RWPE2 (cell line): ENCODE measurements at regions not wholly inside any gene's neighbourhood (a gene's known extent, or its start where the extent isn't known, plus 50 kb on each side); places are given as distances from the start of the nearest gene placed in this dataset.
A peak's percentile ranks its signal among the peaks of the same experiment; 100 is the strongest.

Experiments used
- ATAC-seq: fragments of 200-7000 bp; cut with Tn5 transposase; 3 replicates; pipeline ENCODE4 v1.9.1; 2021; ENCODE audit warnings: low read depth
- DNase-seq: peaks from one replicate; pipeline ENCODE4 v3.0.0-alpha.2; 2020; ENCODE audit warnings: low spot score
- H3K27ac ChIP-seq: fragments of 450-650 bp; 2 replicates; pipeline ENCODE4 v1.5.1; 2017; ENCODE audit warnings: mild to moderate bottlenecking; ENCODE audit not compliant: poor library complexity, severe bottlenecking
- H3K27me3 ChIP-seq: fragments of 250-450 bp; sonication (Bioruptor Pico); 2 replicates; pipeline ENCODE4 v1.5.1; 2021; ENCODE audit warnings: mild to moderate bottlenecking, moderate library complexity; ENCODE audit not compliant: insufficient read depth, poor library complexity, severe bottlenecking
- H3K36me3 ChIP-seq: fragments of 250-450 bp; sonication (Bioruptor Pico); 2 replicates; pipeline ENCODE4 v1.5.1; 2020; ENCODE audit warnings: low read depth, mild to moderate bottlenecking, moderate library complexity
- H3K4me1 ChIP-seq: fragments of 250-450 bp; sonication (Bioruptor Pico); 2 replicates; pipeline ENCODE4 v1.5.1; 2021; ENCODE audit warnings: mild to moderate bottlenecking, moderate library complexity; ENCODE audit not compliant: insufficient read depth, poor library complexity, severe bottlenecking
- H3K4me3 ChIP-seq: fragments of 250-450 bp; sonication (Bioruptor Pico); 2 replicates; pipeline ENCODE4 v1.5.1; 2021; ENCODE audit warnings: mild to moderate bottlenecking, moderate library complexity; ENCODE audit not compliant: severe bottlenecking
- H3K9me3 ChIP-seq: fragments of 250-450 bp; sonication (Bioruptor Pico); 2 replicates; pipeline ENCODE4 v1.5.1; 2021; ENCODE audit warnings: mild to moderate bottlenecking, moderate library complexity; ENCODE audit not compliant: severe bottlenecking
- CTCF ChIP-seq: fragments of 450-650 bp; IDR thresholded peaks from one replicate; pipeline ENCODE4 v1.5.1; 2017; ENCODE audit warnings: mild to moderate bottlenecking, moderate library complexity; ENCODE audit not compliant: poor library complexity, severe bottlenecking

- Histone ChIP-seq H3K4me1 (no peaks in the 10 kb centered on the region), H3K36me3 (no peaks in the 10 kb centered on the region), H3K9me3 (no peaks in the 10 kb centered on the region), H3K27me3 (no peaks in the 10 kb centered on the region), H3K4me3 (no peak overlapping the region), H3K27ac (no peak overlapping the region)
- TF ChIP-seq CTCF: no peak
- DNase-seq (no peak), ATAC-seq (no peak)
These were observed 65.5 kb downstream of the VCX2 start for GRCh38 chrX:8105531-8105930.

- Histone ChIP-seq H3K27ac (no peak overlapping the region), H3K4me3 (no peak overlapping the region), H3K4me1 (no peaks in the 10 kb centered on the region), H3K9me3 (no peaks in the 10 kb centered on the region), H3K27me3 (no peaks in the 10 kb centered on the region), H3K36me3 (no peaks in the 10 kb centered on the region)
- DNase-seq (no peak), ATAC-seq (no peak)
- TF ChIP-seq CTCF: no peak
These were observed 67.4 kb downstream of the VCX2 start for GRCh38 chrX:8103655-8104054.

- DNase-seq: no peak
- H3K9me3 ChIP-seq: no peaks in the 10 kb centered on the region
These were observed 79.6 kb downstream of the VCX2 start for GRCh38 chrX:8091510-8091909.

GRCh38 chrX:8090906-8091305 lies 80.2 kb downstream of the VCX2 start:
- H3K4me3 ChIP-seq: no peak overlapping the region
- no peaks in the 10 kb centered on the region for H3K27me3 ChIP-seq

More at GRCh38 chrX:8091510-8091909, 79.6 kb downstream of the VCX2 start:
- no peak for ATAC-seq
- Histone ChIP-seq H3K4me1 (peaks cover 14% of the 10 kb centered on the region), H3K27me3 (no peaks in the 10 kb centered on the region), H3K27ac (peak overlapping the region; percentile 53), H3K4me3 (no peak overlapping the region), H3K36me3 (no peaks in the 10 kb centered on the region)
- TF ChIP-seq CTCF: no peak

More at GRCh38 chrX:8090906-8091305, 80.2 kb downstream of the VCX2 start:
- ATAC-seq (peak; percentile 73), DNase-seq (no peak)
- Histone ChIP-seq H3K27ac (peak overlapping the region; percentile 53), H3K9me3 (no peaks in the 10 kb centered on the region), H3K36me3 (no peaks in the 10 kb centered on the region), H3K4me1 (peaks cover 14% of the 10 kb centered on the region)
- no peak for TF ChIP-seq CTCF
